GM21381 (cell line): ENCODE measurements at regions not wholly inside any gene's neighbourhood (a gene's known extent, or its start where the extent isn't known, plus 50 kb on each side); places are given as distances from the start of the nearest gene placed in this dataset.
"Not testable (repeated sequence)": the region's sequence is repeated elsewhere in the genome, so short reads cannot be mapped to it uniquely, and the experiment has no call there.

Experiments used
- ATAC-seq: cut with Tn5 transposase; IDR thresholded peaks from one replicate; pipeline ENCODE4 v1.9.1; 2021; ENCODE audit warnings: mild to moderate bottlenecking, moderate library complexity; ENCODE audit not compliant: unreplicated experiment

DNA sequence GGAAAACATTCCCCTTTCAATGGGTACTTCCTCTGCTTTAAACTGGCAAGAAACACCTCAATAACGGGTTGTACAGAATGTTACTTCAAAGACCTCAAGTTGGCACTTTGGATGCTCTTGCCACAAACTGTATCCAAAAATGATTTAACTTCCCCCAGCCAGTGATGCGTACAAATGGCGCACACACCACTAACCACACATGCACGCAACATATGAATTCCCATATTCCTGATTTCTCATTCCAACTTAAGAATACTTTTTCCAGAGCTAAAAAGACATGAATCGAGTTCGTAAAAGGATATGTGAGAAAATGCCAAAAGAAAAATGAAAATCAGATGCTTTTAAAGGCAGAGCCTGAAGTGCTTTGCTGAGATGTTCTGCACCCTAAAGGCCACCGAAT is 388.0 kb upstream of the PIK3R1 start:
- ATAC-seq, result no peak

DNA sequence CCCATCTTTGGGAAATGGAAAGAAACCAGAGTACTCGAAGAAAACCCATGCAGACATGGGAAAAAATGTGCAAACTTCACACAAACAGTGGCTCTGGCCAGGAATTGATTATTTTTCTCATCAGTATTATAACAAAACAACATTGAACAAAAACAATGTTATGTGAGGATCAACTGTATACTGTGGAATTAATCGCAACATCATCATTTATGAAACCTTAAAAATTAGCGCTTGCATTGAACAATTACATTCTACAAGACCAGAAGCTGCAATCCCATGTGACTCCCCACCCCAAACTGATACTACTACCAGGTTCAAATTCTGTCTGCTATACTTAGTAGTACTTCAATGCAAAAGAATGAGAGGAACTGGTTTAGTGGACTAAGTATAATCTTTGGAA is 390.7 kb upstream of the PIK3R1 start:
- no peak for ATAC-seq

DNA sequence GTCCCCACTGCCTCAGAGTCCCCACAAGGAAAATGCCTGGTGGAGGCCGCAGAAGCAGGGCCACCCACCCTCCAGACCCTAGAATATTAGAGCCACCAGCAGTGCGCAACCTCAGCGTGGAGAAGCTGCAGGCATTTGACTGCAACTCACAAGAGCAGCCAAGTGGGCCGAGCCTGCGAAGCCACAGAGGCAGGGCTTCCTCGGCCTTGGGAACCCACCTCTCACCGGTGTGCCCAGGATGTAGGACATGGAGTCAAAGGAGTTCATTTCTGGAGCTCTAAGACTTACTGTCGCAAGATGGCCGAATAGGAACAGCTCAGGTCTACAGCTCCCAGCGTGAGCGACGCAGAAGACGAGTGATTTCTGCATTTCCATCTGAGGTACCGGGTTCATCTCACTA is 397.9 kb upstream of the PIK3R1 start:
- no peak for ATAC-seq

DNA sequence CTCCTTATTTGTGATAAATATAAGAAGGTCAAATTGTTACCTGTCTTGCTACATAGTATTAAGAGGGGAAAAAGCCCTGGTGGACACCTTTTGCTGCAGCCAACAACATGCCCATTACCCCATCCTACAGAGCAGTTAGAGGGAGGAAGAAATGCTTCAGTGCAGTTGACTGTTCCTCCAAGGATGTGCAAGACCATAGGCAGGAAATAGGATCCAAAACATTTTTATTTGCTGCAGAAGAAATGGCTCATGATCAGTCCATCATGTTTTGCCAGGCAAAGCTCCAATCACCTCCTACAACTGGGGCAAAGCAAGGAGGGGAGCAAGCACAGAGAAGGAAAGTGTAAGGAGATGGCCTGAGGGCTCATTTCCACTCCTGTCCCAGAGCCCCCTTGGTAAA is 399.1 kb upstream of the PIK3R1 start:
- no peak for ATAC-seq

DNA sequence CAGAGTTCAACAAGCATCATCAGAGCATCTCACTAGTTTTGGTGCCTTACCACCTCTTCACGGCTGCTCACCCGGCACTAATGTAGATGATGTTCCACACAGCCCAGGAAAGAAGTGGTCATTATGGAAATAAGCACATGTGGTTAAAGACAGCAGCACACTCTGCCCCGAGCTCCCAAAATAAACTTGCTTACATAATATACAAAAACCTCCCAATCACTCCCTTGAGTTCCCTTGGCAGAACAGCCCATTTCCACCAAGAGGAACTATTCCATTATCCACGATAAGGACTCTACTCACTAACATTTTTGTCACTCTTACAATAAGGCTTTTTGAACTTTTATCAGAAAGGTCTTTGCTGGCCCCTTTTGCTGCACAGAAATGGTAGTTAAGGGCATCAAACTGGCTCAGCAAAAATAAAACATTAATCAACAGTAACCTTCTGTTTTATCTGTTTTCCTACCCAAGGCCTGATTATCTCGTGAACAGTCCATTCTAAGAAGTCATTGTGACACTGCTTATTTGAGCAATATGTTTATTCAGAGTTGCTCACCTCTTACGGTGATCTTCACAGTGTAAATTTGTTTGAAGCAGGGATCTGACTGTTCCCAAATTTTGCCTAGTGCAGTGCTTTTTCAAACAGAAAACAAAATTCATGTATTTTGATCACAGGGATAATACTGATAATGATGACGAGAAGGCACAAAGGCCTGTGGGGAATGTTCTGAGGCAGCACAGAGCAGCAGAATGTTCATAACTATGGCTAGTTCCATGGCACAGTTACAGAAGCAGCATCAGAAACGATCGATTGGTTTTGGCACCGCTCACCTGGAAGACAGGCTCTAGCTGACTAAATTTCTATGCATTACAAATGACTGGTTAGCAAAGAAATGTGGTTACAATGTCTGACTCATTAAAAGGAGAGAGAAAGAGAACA is 399.8 kb upstream of the PIK3R1 start:
- peak; percentile 43 for ATAC-seq

DNA sequence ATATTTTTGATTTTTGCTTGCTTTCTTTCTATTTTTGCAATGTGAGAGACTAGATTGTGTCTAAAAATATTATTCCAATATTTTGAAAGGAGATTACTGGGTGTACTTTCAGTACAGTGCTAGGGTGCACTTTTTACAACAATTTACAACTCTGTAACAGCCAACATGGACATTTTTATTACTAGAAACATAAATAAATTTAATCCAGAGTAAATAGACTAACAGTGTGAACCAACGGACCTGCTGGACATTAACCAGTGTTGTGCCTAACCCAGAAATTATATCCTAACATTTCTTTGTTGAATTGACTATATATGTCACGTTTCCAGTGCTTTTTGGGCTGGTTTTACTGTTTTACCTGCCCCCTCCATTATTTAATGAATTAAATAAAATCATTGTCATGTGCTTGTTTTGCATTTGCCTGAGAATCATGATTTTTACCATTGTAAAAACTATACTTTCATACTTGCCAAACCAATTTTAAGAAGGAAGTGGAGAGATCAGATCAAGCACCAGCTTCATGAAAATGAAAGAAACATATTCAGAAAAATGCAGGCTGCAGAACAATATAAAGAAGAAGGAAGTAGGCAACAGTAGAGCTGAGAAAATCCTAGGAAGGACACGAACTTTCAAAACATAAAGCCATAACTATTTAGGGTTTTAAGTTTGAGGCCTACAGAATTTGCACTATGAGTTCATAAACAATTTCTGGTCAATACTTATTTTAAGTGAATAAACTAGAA is 400.8 kb upstream of the PIK3R1 start:
- ATAC-seq, result peak; percentile 49

DNA sequence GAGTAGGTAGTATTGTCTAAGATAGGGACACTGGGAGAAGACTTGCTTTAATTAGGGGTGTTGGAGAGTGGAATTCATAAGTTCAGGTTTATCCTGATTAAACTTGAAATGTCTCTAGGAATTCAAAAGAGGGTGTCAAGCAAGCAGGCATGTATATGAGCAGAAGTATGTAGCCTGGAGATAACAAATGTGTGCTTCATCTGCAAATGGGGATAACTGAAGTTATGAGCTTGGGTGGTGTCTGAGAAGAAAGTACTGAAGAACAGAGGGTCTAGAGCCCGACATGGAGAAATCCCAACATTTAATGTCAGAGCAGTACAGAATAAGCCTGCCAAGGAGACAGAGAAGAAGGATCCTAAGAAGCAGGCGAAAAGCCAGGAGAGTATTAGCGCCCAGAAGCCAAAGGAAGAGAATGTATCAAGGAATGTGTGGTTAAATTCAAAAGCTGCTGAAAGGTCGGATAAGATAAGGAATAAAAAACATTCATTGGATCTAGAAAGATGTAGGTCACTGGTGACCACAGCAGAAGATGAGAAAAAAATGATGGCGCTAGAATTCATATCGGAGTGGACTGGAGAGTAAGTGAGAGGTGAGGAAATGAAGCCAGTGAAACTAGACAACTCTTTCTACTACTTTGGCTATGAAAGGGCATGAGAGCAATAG is 401.5 kb upstream of the PIK3R1 start:
- ATAC-seq, result no peak

DNA sequence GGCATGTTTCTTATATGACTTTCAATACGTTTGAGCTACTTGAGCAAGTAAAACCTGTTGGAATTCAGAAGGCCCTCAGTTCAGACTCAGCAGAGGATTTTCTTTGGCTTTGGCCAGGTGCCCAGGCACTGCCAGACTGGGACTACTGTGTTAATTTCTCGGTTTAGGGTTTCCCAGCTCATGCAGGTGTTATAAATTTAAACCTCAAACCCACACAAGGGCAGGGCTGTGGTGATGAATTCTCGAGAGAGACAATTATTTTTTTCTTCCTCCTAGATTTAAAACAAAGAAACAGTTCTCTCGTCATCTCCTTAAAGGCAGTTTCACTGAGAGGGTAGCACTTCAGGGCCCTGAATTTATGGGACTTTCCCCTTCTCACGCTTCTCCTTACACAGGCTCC is 406.0 kb upstream of the PIK3R1 start:
- no peak for ATAC-seq

DNA sequence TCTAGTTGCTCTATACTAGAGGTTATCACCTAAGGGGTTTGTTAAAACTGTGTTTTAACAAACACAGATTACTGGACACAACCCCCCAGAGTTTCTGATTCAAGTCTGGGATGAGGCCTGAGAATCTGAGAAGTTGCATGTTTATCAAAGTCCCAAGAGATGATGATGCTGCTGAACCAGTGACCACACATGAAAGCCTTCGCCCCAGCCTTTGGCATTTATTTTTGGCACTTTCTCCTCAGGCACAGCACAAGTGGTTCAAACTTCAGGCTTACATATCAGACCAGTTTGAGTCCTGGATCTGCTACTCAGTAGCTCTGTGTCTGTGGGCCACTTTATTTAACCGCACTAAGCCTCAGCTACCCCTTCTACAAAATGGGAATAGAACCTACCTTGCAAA is 407.2 kb upstream of the PIK3R1 start:
- ATAC-seq, result no peak

DNA sequence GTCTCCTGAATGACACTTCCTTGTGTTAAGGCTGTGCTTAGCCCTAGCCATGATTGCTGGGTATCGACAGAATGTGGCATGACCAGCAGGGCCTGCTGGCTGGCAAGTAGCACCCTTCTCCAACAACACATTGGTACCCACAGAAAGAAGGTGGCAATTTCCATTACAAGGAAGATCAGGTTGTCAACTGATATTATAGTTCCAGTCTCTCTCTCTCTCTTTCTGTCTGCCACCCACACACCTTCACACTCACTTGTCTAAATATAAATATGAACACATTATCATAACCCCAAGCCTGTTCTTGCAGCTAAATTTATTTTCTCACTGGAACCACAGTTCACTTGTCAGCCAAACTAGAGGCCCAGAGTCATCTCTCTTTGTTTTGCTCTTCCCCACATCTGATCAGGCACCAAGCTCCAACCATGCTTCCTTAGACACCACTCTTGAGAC is 408.1 kb upstream of the PIK3R1 start:
- peak; percentile 62 for ATAC-seq

DNA sequence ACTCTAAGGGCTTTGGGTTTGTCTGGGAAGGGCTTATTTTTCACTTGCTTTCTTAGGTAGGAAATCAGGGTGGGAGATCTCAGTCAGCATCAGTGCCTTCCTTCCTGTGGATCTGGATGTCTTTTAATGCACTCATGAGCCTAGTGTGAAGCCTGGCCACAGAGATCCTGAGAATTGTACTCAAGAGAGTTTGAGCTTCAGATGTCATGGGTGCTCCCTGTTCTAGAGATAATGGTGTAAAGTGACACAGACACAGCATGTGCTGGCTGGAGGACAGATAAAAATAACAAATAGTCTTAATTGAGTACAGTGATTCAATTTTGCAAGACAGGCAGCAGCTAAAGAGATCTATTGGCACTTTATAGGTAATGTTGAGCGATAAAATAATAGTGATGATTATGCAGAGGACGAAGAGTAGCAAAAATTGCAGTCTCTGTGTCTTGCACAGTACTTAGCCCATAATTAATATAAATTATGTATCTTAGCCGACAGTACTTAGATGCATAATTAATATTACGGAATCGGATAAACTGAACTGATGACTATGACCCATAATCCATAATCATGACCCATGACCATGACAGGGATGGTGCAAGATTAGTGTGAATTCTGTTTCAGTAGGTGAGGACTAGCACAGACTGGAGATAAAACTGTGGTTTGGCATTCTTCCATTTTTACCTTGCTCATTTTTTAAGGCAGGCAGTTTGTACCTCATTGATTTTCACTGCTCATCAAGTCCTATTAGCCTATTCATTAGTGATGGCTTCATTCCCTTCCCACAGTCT is 408.7 kb upstream of the PIK3R1 start:
- no peak for ATAC-seq

DNA sequence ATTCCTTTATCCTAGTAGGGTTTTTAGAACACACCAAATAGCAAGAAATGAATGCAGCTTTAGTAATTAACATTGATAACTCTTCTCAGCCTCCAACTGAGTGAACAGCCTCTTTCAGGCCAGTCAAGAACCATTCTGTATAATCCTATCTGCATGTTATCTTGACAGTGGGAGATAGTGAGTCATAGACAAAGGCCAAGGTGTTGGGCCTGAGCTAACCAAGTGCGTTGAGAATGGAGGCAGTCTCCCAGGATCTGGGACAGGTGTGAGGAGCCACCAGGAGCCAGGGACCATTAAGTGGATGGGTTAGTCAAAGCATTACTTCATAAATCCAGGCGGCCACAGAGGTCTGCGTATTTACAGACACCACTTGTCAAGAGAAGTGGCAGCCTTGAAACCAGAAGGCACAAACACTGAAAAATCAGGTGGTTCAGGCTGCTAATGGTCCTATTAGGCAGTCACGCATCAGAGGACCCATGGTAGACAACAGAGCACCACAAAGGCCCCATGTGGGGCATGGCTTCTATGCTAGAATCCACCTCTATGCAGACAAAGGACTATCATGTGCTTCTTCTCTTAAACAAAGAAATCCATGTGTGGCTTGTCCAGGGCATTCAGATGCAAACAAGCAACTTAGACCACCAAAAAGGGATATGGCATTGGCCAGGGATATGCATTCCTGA is 409.7 kb upstream of the PIK3R1 start:
- ATAC-seq, result no peak

DNA sequence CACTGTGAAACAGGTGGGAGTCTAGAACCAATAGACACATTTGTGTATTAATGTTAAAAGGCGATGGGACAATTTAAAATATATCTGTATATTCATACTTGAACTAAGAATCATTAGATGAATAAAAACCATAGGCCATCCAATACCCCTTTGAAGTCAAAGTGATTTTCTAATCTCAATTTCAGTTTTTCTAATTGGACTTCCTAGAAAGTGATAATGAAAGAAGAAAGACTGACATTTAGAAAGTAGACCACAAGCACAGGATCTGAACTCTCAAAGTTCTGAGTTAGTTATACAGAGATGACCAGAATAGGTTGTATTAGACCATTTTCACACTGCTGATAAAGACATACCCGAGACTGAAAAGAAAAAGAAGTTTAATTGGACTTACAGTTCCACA is 412.8 kb upstream of the PIK3R1 start:
- peak; percentile 65 for ATAC-seq

DNA sequence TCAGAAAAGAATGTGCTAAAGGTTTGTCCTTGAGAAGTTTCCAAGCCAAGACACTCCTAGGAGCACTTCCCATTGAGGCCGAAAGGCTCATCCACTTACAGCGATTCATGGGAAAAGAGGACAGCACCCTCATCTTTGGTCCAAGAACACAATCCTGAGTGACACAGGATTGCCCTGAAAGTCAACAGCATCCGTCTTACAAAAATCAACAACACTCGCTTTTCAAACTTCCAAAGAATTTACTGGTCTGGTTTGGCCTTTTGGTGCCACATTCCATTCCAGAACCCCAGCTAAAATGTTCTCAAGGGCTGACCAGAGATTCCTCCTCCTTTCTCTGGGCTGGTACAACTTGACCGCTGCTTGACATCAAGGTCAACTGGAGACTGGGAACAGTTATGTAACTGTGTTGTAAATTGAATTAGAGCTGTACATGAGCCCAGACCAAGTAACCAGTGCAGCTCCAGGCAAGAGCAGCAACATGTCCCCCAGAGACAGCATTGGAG is 415.8 kb upstream of the PIK3R1 start:
- ATAC-seq, result no peak

DNA sequence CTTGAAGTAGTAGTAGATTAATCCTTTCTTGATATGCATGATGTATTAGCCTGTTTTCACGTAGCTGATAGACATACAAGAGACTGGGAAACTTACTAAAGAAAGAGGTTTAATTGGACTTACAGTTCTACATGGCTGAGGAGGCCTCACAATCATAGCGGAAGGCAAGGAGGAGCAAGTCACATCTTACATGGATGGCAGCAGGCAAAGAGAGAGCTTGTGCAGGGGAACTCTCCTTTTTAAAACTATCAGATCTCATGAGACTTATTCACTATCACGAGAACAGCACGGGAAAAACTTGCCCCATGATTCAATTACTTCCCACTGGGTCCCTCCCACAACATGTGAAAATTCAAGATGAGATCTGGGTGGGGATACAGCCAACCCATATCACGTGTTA is 417.1 kb upstream of the PIK3R1 start:
- not testable (repeated sequence) for ATAC-seq

DNA sequence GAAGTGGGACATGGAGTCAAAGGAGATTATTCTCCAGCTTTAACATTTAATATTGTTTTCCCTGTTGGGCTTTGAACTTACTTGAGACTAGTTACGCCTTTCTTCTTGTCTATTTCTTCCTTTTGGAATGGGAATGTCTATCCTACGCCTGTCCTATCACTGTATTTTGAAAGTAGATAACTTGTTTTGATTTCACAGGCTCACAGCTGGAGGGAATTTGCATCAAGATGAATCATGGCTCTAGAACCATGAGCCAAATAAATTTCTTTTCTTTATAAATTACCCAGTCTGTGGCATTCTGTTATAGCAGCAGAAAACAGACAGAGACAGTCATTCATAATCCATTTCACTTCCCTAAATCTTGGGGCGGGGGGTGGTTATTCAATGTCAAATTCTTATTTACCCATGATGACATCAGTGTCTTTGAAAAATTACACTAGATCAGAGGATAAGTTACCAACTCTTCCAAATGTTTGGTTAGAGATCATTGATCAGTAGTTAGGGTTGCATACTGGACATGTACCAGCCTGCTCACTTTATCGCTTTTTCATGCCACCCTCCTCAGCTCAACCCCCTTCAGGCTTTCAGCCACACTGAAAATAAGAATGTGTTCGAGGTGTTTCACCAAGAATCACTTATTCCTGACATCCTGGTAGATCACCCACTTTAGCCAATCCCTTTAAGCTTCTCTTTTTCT is 419.6 kb upstream of the PIK3R1 start:
- ATAC-seq, result no peak

DNA sequence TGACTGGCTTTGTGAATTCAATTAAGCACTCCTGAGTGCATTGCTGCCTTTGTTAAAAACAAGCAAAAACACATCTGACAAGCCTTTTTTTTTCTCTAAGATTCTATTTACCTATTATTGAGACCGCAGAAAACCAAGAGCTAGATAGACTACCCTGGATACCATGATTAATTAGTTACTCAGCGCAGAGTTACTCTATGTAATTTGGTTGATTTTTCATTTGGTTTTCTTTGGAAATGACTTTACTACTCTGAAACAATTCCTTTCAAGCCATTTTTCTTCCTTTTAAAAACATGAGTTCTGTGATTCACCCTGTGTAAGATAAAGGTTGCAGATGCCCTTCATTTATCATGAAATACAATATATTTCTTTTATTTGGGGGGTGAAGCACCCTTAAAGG is 421.6 kb upstream of the PIK3R1 start:
- ATAC-seq, result no peak

DNA sequence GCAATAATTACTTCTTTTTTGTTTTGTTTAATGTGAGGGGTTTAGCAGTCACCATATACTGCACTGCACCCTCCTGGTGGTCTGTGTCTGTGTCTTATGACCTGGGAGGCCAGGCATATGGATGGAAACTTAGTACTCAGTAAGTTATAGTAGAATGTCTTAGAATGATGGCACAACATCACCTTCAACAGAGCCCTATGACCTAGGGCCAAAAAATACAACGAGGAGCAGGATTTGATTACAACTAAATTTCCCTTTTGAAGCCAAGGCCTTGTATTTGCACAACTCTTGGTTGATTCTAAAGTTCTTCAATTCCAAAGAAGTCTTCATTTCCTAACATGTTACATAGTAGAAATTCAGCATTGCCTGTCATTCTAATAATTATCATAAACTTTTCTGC is 422.1 kb upstream of the PIK3R1 start:
- ATAC-seq, result no peak

DNA sequence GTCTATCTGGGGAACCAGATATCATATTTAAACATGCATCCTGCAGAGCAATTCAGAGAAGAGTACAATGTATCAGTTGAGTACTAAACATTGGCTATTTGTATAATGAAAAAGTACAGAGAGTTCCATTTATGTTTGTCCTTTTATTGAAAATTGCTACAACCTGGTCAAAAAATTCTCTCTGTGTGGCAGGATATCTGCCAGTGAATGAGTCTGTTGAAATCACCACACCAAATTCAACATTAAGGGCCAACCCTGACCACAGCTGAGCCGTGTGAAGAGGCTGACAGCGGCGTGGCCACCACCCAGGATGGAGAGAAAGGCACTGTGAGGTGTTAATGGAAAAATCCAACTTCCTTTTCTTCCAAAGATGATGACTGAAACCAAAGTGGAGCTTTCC is 422.7 kb upstream of the PIK3R1 start:
- no peak for ATAC-seq
